ENCODE measurements at regions not wholly inside any gene's neighbourhood (a gene's known extent, or its start where the extent isn't known, plus 50 kb on each side); places are given as distances from the start of the nearest gene placed in this dataset.

GRCh38 chr1:10852486-10852885, 56.0 kb upstream of the CASZ1 start (continued):
- no peak for TF ChIP-seq SREBF1 (IDR thresholded peaks at IDR 0.05; ENCODE audit: low read length)

DNA sequence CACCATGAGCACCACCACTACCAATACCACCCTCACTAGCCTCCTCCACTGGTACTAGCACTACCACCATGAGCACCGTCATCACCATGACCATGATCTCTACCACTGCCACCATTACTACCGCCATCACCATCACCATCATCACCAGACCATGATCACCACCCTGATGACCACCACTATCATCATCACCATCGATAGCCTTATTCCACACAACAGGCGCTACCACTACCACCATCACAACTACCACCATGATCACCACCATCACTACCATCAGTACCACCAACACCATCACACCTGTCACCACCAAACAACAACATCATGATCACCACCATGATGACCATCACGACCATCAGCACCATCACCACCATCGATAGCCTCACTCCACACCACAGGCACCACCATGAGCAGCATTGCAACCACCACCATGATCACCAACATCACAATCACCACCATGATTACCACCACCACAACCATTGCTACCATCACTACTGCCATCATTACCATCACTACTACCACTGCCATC, 56.6 kb upstream of the CASZ1 start:
- peak; percentile 44 for FAIRE-seq
- ChIA-PET SMC1A (ENCODE audit: uncharacterized antibody, unreplicated experiment) (no interaction called here), RAD21 (ENCODE audit: unreplicated experiment) (no interaction called here), POLR2A (no interaction called here), CTCF (no interaction called here)
- Histone ChIP-seq H2AFZ (ENCODE audit: control insufficient read depth, low read depth, low read length) (no peak overlapping the region), H3K36me3 (ENCODE audit: control insufficient read depth in 2 of 2, insufficient read depth in 2 of 2, low read length in 1 of 2) (no peaks in the 10 kb centered on the region), H3K4me3 (no peak overlapping the region), H3K79me2 (ENCODE audit: control insufficient read depth, insufficient read depth, low read length) (no peaks in the 10 kb centered on the region), H4K20me1 (ENCODE audit: control insufficient read depth, insufficient read depth) (no peaks in the 10 kb centered on the region), H3K9ac (ENCODE audit: control insufficient read depth, insufficient read depth, low read length) (no peak overlapping the region), H3K4me1 (ENCODE audit: control insufficient read depth, insufficient read depth, low read length) (no peaks in the 10 kb centered on the region), H3K9me3 (replicated peaks; ENCODE audit: control insufficient read depth, insufficient read depth, low read length) (peaks cover 2% of the 10 kb centered on the region; the same call in 1 of the 3 replicates), H3K4me2 (ENCODE audit: control insufficient read depth, insufficient read depth) (no peak overlapping the region), H3K27me3 (replicated peaks in 1 of 2; ENCODE audit: control insufficient read depth in 2 of 2, insufficient read depth in 2 of 2, low read length in 1 of 2) (peaks cover 0 to 3% of the 10 kb centered on the region in 2 experiments; a peak in 2 of 4 replicates), H3K27ac (ENCODE audit: control insufficient read depth, insufficient read depth) (no peak overlapping the region)
- intact Hi-C loops (cut with micrococcal nuclease; ENCODE audit: unreplicated experiment), result no loop called here
- DNase-seq (ENCODE audit: low read depth, low spot score), result no peak
- WGBS (ENCODE audit: insufficient coverage, insufficient replicate concordance, low lambda C conversion rate, missing lambda C conversion rate), result 29% methylated on average over 6 of the region's 6 CpGs
- no peak for ATAC-seq
- BruUV-seq (replicated peaks), result no TSS peak
- TF ChIP-seq NFXL1 (IDR thresholded peaks at IDR 0.05; ENCODE audit: borderline replicate concordance) (no peak), IRF4 (IDR thresholded peaks at IDR 0.05; ENCODE audit: low read depth, low read length) (no peak), EZH2 (IDR thresholded peaks at IDR 0.05; ENCODE audit: borderline replicate concordance, control insufficient read depth, low read depth, low read length) (no peak), MTA2 (IDR thresholded peaks at IDR 0.05; ENCODE audit: low read depth) (no peak), STAT3 (IDR thresholded peaks at IDR 0.05; ENCODE audit: low read depth, low read length) (no peak), ASH2L (IDR thresholded peaks at IDR 0.05; ENCODE audit: borderline replicate concordance, low read depth) (no peak), IRF3 (IDR thresholded peaks at IDR 0.05) (no peak), SIX5 (IDR thresholded peaks at IDR 0.05; ENCODE audit: low read depth, low read length, severe bottlenecking) (no peak), KAT2A (conservative IDR thresholded peaks at IDR 0.05; ENCODE audit: control insufficient read depth, low read depth, low read length) (no peak), ZBTB33 (IDR thresholded peaks at IDR 0.05) (no peak), STAT1 (conservative IDR thresholded peaks at IDR 0.05) (no peak), WRNIP1 (IDR thresholded peaks at IDR 0.05; ENCODE audit: borderline replicate concordance, low read depth, low read length) (no peak), MYB (IDR thresholded peaks at IDR 0.05; ENCODE audit: borderline replicate concordance, low read depth, low read length) (no peak)
- in situ Hi-C loops (cut with MboI), result no loop called here

Measured in GM12878 (cell line).